OCI-LY7 (cell line): ENCODE measurements at regions not wholly inside any gene's neighbourhood (a gene's known extent, or its start where the extent isn't known, plus 50 kb on each side); places are given as distances from the start of the nearest gene placed in this dataset.

Source experiments
- CTCF ChIP-seq: fragments of 200-600 bp; sonication (generic); conservative IDR thresholded peaks from 2 replicates; pipeline ENCODE4 v1.5.1; 2014; ENCODE audit warnings: mild to moderate bottlenecking, antibody characterized with exemption, low read length, moderate library complexity, mixed read lengths
- EZH2phosphoT487 ChIP-seq: fragments of 200-600 bp; sonication (generic); IDR thresholded peaks from 2 replicates; pipeline ENCODE4 v1.6.1; 2018; ENCODE audit warnings: low read depth, borderline replicate concordance, mild to moderate bottlenecking, mixed run types, antibody characterized with exemption, low read length, moderate library complexity, mixed read lengths

GRCh38 chr4:179719766-179720450, 2277.7 kb upstream of the AGA start:
- TF ChIP-seq CTCF (no peak), EZH2phosphoT487 (no peak)
